Glomerular visceral epithelial cell (primary cell): ENCODE measurements at regions not wholly inside any gene's neighbourhood (a gene's known extent, or its start where the extent isn't known, plus 50 kb on each side); places are given as distances from the start of the nearest gene placed in this dataset.
A peak's percentile ranks its signal among the peaks of the same experiment; 100 is the strongest.

Experiments used
- DNase-seq: peaks from one replicate; pipeline ENCODE4 v3.0.0-alpha.2; 2016; ENCODE audit errors: extremely low spot score

DNA sequence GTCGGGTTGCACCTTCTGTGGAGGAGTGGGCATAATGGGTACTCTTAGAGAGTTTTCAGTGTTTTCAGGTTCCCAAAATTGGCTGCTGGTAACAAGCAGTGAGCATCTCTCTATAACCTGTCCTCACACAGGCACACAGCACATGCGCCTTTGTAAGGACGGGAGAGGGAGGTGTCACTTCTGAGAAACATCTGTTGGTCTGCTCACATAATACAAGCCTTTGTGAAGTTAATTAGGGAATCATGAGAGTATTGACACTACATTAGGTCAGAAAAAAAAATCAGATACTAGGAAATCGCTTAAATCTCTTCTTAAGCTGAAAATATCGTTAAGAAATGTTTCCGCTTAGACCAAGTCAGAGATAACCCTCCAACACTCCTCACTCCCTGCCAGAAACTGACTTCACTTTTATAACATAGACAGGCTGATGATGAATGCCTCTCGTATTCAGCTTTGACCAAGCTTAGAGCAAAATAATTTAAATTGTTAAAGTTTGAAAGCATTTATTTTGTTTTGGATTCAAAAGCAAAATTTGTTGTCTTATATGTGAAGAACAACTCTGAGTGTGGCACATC lies 769.7 kb downstream of the TNS3 start:
- no peak for DNase-seq

GRCh38 chr7:46811529-46811928 lies 770.4 kb downstream of the TNS3 start:
- DNase-seq: peak; percentile 89

GRCh38 chr7:46810986-46811385 lies 770.9 kb downstream of the TNS3 start:
- DNase-seq: no peak

DNA sequence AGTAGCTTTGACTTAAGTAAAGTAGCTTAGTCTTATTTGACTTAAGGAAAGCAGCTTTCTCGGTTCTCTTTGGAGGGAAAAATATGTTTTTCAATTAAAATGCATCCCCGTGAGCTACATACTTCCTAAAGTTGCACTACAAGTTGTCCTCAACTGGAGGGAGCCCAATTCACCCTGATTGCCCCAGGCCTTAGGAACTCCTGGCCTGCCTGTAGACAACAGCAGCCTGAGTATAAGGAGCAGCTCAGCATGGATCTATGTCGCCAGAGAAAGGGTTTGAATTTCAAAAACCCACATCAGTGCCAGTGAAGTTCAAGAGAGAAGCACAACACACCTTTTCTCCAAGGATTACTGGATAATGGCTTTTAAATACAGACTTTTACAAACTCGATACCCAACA lies 772.0 kb downstream of the TNS3 start:
- no peak for DNase-seq

- no peak for DNase-seq
Observed at GRCh38 chr7:46806856-46807255, 775.1 kb downstream of the TNS3 start.

- no peak for DNase-seq
Observed at GRCh38 chr7:46802479-46802878, 779.4 kb downstream of the TNS3 start.

- peak; percentile 13 for DNase-seq
Observed at GRCh38 chr7:46791188-46791587, 790.7 kb downstream of the TNS3 start.

- DNase-seq: no peak
Observed at GRCh38 chr7:46786995-46787394, 794.9 kb downstream of the TNS3 start.

GRCh38 chr7:46786221-46786954 lies 795.5 kb downstream of the TNS3 start:
- peak; percentile 85 for DNase-seq

DNA sequence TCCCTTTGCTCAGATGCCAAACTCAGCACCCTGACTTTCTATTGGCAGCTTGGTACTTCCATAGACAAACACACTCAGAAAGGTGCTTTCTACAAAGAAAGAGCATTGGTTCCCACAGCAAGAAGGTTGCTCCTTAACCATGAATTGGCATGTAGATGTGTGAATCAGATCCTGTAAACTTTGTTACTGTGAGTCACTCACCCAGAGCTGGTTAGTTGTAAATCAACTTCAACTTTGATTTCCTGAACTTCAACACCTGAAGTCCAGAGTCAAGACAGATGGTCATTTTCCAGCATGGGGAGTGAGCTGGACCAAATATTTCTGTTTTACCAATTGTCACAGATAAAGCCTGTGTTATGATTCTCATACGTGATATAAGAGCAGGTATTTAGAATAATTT lies 797.2 kb downstream of the TNS3 start:
- peak; percentile 76 for DNase-seq

DNA sequence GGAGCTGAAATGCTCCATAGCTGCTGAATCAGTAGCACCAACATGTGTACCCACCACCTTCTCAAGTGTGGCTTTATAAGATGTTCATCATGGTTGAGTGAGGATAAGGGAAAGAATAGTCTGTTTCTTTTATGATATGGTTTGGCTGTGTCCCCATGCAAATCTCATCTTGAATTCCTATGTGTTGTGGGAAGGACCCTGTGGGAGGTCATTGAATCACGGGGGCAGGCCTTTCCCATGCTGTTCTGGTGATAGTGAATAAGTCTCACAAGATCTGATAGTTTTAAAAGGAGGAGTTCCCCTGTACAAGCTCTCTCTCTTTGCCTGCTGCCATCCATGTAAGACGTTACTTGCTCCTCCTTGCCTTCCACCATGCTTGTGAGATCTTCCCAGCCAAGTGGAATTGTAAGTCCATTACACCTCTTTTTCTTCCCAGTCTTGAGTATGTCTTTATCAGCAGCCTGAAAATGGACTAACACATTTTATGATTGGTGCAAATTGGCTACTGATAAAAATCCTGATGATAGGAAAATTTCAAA lies 799.9 kb downstream of the TNS3 start:
- DNase-seq: peak; percentile 68

- DNase-seq: no peak
Observed at GRCh38 chr7:46776790-46777189, 805.1 kb downstream of the TNS3 start.

DNA sequence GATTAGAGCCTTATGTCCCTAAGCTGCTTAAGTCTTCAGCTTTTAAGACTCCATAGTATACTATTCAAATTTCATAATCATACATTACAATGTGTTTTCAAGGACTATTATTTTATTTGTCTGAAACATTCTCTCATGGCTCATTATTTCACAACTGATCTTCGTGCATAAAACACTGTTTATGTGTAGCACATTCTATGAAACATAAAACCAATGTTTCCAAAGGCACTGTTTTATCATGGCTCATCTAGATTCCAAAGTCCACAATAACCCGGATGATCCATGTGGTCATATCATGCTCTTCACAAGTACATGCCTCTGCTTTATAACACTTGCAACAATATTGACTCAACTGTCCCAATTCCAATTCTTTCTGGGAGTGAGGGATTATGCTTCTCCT lies 806.1 kb downstream of the TNS3 start:
- no peak for DNase-seq

- no peak for DNase-seq
Observed at GRCh38 chr7:46775020-46775419, 806.9 kb downstream of the TNS3 start.

DNA sequence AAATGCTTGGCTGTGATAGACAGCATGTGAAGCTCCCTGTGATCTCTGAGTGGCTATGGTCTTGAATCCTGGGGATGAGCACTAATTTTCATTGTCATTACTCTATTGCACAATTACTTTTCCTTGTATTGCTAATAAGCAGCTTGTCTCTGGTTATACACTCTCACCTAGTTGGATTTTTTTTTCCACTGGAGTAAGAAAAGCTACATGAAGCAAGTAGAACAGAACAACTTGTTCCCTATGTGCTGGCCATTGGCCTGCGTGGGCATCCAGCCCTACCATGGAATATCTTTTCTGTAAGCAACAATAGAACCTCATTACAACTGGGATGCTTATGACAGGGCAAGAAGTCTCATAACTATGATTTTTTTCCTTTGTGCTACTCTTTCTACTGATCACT lies 807.4 kb downstream of the TNS3 start:
- DNase-seq: no peak

- DNase-seq: no peak
Observed at GRCh38 chr7:46772776-46773175, 809.1 kb downstream of the TNS3 start.

DNA sequence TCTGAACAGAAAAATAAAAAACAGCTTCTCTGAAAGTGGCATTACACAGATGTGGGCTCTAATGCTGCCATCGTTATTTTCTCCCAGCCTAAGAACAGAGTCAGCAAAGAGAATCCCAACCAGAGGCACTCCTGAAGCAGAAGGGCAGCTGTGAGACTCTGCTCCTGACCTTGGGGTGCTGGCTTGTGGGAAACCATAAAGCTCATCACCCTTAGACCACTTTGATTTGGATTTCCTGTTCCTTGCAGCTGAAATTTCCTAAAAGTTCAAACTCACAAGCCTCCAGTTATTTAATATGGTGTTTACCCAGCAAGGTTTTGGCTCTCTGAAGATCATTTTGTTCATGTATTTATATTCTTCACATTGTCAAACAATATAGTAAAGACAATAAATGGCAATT lies 814.8 kb downstream of the TNS3 start:
- no peak for DNase-seq

DNA sequence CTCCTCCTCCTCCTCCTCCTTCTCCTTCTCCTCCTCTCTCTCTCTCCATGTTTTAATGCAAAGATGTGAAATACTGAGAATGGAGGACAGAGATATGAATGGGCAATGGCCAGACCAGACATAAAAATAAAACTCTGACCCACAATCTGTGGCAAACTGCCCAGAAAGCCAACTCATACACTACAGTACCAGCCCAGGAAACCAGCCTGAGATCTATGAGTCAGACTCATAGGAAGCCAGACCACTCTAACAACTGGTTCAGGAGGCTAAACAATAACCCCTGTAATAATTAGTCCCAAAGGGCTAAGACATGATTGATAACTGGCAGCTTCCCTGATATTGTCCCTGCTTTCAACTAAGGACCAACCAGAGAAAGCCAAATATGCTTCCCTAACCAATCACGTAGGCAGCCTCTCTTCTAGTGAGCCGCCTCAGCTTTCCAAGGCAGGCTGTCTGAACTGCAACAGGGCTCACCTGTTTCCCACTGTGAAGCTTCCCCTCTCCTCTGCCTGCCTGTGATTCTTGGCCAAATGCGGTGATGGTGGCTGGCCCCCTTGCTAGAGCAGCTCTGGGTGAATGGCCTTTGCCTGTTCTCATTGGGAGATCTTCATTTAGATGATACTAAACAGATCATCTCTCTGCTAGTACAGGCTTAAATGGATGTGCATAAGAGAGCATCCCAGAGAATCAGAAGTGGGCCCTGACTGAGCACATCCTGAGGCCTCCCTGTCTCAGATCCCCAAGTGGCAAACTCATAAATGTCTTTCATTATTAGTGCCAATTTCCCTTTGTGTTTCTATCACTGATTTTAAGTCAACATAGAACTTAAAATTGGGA lies 817.6 kb downstream of the TNS3 start:
- peak; percentile 95 for DNase-seq

DNA sequence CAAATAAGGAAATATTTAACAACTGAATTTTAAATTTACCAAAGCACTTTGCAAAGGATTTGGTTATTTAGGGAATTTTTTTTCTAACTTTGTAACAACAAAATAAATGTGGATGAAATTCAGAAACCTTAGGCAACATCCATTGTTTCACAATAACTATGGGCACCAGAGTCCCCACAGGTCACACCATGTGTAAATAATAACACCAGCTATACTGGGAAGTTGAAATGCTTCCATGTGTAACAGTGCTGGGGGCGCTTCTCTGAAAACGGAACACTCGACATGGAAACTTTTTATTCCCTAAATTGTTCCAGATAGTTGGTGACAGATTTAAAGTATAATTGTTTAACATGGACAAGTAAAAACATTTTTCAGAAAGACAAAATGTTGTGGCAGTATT lies 818.6 kb downstream of the TNS3 start:
- no peak for DNase-seq

GRCh38 chr7:46759711-46760480 lies 822.0 kb downstream of the TNS3 start:
- DNase-seq: no peak

DNA sequence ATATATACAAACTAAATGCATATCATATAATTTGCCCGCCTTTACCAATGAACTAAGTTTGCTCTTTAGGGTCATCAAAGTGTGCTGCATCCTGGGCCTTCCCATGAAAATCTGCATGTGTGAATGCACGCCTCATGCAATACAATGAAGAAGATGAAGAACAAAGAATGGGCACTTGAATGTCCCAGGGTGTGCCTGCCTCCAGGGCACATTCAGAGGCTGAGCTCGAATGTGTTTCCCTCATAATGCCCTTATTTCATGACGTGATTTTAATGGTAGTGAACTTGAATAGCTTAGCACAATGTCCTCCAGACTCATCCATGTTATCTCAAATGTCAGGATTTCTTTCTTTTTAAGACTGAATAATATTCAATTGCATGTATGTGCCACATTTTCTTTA lies 824.9 kb downstream of the TNS3 start:
- DNase-seq: no peak

- DNase-seq: no peak
Observed at GRCh38 chr7:46756256-46756655, 825.7 kb downstream of the TNS3 start.
